C4-2B (cell line): ENCODE measurements at regions not wholly inside any gene's neighbourhood (a gene's known extent, or its start where the extent isn't known, plus 50 kb on each side); places are given as distances from the start of the nearest gene placed in this dataset.
"Not testable (repeated sequence)": the region's sequence is repeated elsewhere in the genome, so short reads cannot be mapped to it uniquely, and the experiment has no call there.

Source experiments
- CTCF ChIP-seq: fragments of 450-650 bp; conservative IDR thresholded peaks from 2 replicates; pipeline ENCODE4 v1.5.1; 2017; ENCODE audit warnings: mild to moderate bottlenecking
- ZFX ChIP-seq: fragments of 450-650 bp; IDR thresholded peaks from 2 replicates; pipeline ENCODE4 v1.6.1; 2017

DNA sequence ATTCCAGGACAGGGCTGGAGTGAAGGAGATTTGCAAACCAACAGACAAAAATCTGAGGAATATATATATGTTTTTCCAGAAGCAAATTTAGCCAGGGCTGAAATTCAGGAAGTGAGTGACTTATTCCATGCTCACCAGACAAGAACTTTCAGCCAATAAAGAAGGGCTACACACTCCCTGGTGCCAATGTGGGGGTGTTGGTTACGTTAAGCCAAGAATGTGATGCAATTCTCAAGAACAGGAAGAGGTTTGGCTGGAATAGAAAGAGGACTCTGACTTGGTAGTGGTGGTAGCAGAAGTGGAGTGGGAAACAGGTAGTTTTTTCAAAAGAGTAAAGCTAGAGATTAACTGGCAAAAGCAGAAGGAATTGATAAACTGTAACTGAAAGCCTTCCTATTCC is 80.6 kb upstream of the NOTCH2NLA start:
- TF ChIP-seq CTCF, ZFX: not testable (repeated sequence)
